WI38 (cell line): ENCODE measurements at regions not wholly inside any gene's neighbourhood (a gene's known extent, or its start where the extent isn't known, plus 50 kb on each side); places are given as distances from the start of the nearest gene placed in this dataset.

Experiments
- H3K4me3 ChIP-seq: 2 replicates; pipeline ENCODE4 v1.5.1; 2011; ENCODE audit warnings: low read depth, mild to moderate bottlenecking, control low read depth, low read length
- TF ChIP-seq, protein P1 (sequence below): IDR thresholded peaks from 2 replicates; pipeline ENCODE4 v1.5.1; 2012; ENCODE audit warnings: low read depth, mild to moderate bottlenecking, control low read depth, low read length

GRCh38 chr3:71961378-71961777 lies 176.4 kb upstream of the PROK2 start:
- TF ChIP-seq, protein P1, sequence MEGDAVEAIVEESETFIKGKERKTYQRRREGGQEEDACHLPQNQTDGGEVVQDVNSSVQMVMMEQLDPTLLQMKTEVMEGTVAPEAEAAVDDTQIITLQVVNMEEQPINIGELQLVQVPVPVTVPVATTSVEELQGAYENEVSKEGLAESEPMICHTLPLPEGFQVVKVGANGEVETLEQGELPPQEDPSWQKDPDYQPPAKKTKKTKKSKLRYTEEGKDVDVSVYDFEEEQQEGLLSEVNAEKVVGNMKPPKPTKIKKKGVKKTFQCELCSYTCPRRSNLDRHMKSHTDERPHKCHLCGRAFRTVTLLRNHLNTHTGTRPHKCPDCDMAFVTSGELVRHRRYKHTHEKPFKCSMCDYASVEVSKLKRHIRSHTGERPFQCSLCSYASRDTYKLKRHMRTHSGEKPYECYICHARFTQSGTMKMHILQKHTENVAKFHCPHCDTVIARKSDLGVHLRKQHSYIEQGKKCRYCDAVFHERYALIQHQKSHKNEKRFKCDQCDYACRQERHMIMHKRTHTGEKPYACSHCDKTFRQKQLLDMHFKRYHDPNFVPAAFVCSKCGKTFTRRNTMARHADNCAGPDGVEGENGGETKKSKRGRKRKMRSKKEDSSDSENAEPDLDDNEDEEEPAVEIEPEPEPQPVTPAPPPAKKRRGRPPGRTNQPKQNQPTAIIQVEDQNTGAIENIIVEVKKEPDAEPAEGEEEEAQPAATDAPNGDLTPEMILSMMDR = no peak
- H3K4me3 ChIP-seq = no peak overlapping the region

GRCh38 chr3:71958533-71958932 lies 173.6 kb upstream of the PROK2 start:
- H3K4me3 ChIP-seq = no peak overlapping the region
- TF ChIP-seq, protein P1 = no peak

DNA sequence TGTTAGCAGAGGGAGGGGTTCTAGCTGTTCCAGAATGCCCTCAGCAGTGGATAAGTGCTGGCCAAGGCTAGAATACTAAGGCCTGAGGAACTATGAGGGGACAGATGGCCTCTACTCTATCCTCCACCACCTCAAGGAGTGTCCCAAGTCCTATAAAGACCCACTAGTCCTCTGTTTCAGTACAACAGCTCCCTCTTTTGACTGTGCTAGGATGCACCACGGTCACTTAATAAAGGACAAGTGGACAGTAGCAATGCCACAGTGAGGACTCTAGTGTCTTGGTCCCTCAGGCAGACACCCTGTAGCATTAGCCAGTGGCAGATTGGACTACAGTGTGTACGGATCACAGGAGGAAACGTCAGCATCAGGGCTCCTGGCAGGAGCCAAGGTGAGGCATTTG lies 171.8 kb upstream of the PROK2 start:
- no peak overlapping the region for H3K4me3 ChIP-seq
- TF ChIP-seq, protein P1 = no peak

GRCh38 chr3:71956069-71956340 lies 171.1 kb upstream of the PROK2 start:
- TF ChIP-seq, protein P1 = no peak
- no peak overlapping the region for H3K4me3 ChIP-seq

GRCh38 chr3:71955240-71956068 lies 170.5 kb upstream of the PROK2 start:
- TF ChIP-seq, protein P1 = peak; percentile 41
- no peak overlapping the region for H3K4me3 ChIP-seq

- TF ChIP-seq, protein P1 = no peak
- no peak overlapping the region for H3K4me3 ChIP-seq
Observed at GRCh38 chr3:71951842-71952241, 166.9 kb upstream of the PROK2 start.

DNA sequence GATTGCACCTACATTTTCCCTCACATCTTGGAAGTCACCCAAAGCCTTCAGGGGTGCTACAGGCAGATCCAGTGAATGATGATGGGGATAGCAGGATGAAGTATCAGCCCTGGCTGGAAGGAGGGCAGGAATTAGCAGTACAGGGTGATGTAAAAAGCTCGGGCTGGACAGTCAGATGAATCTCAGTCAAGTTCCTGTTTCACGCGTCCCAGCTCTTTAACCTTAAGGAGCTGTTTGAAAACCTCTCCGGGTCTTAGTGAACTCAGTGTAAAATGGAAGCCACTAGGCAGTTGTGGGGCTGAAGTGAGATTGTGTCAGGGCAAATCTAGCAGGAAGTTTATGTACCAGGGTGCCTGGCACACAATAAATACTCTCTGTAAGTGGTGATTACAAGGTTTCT lies 166.4 kb upstream of the PROK2 start:
- TF ChIP-seq, protein P1 = no peak
- no peak overlapping the region for H3K4me3 ChIP-seq
